GM12878 (cell line): ENCODE measurements at regions not wholly inside any gene's neighbourhood (a gene's known extent, or its start where the extent isn't known, plus 50 kb on each side); places are given as distances from the start of the nearest gene placed in this dataset.

Source experiments
- ATAC-seq: fragments of 200-7000 bp; cut with Tn5 transposase; 3 replicates; pipeline ENCODE4 v1.9.1; 2020; ENCODE audit warnings: mild to moderate bottlenecking, moderate library complexity
- BruUV-seq: library from RNA; stranded (reverse); fragments of 400-500 nt; replicated peaks from 2 replicates; lab custom pipeline; 2021; lab: Mats Ljungman, UMichigan
- CTCF ChIA-PET: fragments of 300-600 bp; sonication (Branson Sonifier 250); formaldehyde crosslinking; extraction: SDS; loops from one replicate; lab custom pipeline; 2021; ENCODE audit warnings: inconsistent platforms; lab: Yijun Ruan, JAX
- POLR2A ChIA-PET: fragments of 350-600 bp; formaldehyde crosslinking; extraction: SDS; loops from one replicate; lab custom pipeline; 2021; ENCODE audit warnings: inconsistent platforms; lab: Charles Lee
- RAD21 ChIA-PET: fragments of 300-600 bp; sonication (Branson Sonifier 250); formaldehyde crosslinking; loops from one replicate; lab custom pipeline; 2023; ENCODE audit warnings: antibody characterized with exemption; ENCODE audit not compliant: unreplicated experiment; lab: Charles Lee
- SMC1A ChIA-PET: fragments of 300-600 bp; sonication (Branson Sonifier 250); formaldehyde crosslinking; loops from one replicate; lab custom pipeline; 2023; ENCODE audit not compliant: unreplicated experiment, uncharacterized antibody; lab: Charles Lee
- DNase-seq: peaks from one replicate; pipeline ENCODE4 v3.0.0-alpha.2; 2011; ENCODE audit warnings: low read depth, low spot score
- FAIRE-seq: peaks from 3 replicates; lab custom pipeline; 2011; peaks lifted over from hg19 to GRCh38; lab: Jason Lieb, UNC
- H2AFZ ChIP-seq: 2 replicates; pipeline ENCODE4 v1.6.0; 2011; ENCODE audit warnings: low read depth, low read length, control low read depth; ENCODE audit not compliant: control insufficient read depth
- H3K27ac ChIP-seq: 2 replicates; pipeline ENCODE4 v1.5.1; 2011; ENCODE audit warnings: control low read depth; ENCODE audit not compliant: control insufficient read depth, insufficient read depth
- H3K27me3 ChIP-seq, 2 experiments: replicated peaks in 1 of 2; 2 replicates each; pipeline versions ENCODE4 v1.6.0 to v1.6.1; 2011; ENCODE audit warnings: low read length in 1 of 2; ENCODE audit not compliant: control insufficient read depth in 2 of 2, insufficient read depth in 2 of 2
- H3K36me3 ChIP-seq, 2 experiments: 2 replicates each; pipeline ENCODE4 v1.5.1; 2011; ENCODE audit warnings: low read length in 1 of 2; ENCODE audit not compliant: control insufficient read depth in 2 of 2, insufficient read depth in 2 of 2
- H3K4me1 ChIP-seq: 2 replicates; pipeline ENCODE4 v1.6.1; 2011; ENCODE audit warnings: mild to moderate bottlenecking, low read length, moderate library complexity, mixed read lengths; ENCODE audit not compliant: control insufficient read depth, insufficient read depth
- H3K4me2 ChIP-seq: 2 replicates; pipeline ENCODE4 v1.6.0; 2011; ENCODE audit warnings: control low read depth; ENCODE audit not compliant: control insufficient read depth, insufficient read depth
- H3K4me3 ChIP-seq: fragments of 200-600 bp; sonication (generic); 2 replicates; pipeline ENCODE4 v1.5.1; 2016
- H3K79me2 ChIP-seq: 2 replicates; pipeline ENCODE4 v1.6.0; 2011; ENCODE audit warnings: low read length; ENCODE audit not compliant: control insufficient read depth, insufficient read depth
- H3K9ac ChIP-seq: 2 replicates; pipeline ENCODE4 v1.8.0; 2011; ENCODE audit warnings: low read length, control low read depth, mixed read lengths; ENCODE audit not compliant: control insufficient read depth, insufficient read depth
- H3K9me3 ChIP-seq: replicated peaks from 3 replicates; pipeline ENCODE4 v1.5.1; 2011; ENCODE audit warnings: mild to moderate bottlenecking, low read length; ENCODE audit not compliant: control insufficient read depth, insufficient read depth
- H4K20me1 ChIP-seq: 2 replicates; pipeline ENCODE4 v1.6.0; 2011; ENCODE audit not compliant: control insufficient read depth, insufficient read depth
- ATF7 ChIP-seq: fragments of 450-650 bp; IDR thresholded peaks from 2 replicates; pipeline ENCODE4 v1.6.1; 2016; ENCODE audit warnings: low read depth, mild to moderate bottlenecking
- BCLAF1 ChIP-seq: fragments of 450-650 bp; IDR thresholded peaks from 2 replicates; pipeline ENCODE4 v1.6.1; 2017; ENCODE audit warnings: antibody characterized with exemption, mild to moderate bottlenecking, moderate library complexity
- IRF4 ChIP-seq: IDR thresholded peaks from 2 replicates; pipeline ENCODE4 v1.6.1; 2011; ENCODE audit warnings: low read depth, low read length
- MEF2B ChIP-seq: fragments of 450-650 bp; IDR thresholded peaks from 2 replicates; pipeline ENCODE4 v1.6.1; 2018; ENCODE audit warnings: mild to moderate bottlenecking, moderate library complexity; ENCODE audit not compliant: partially characterized antibody, poor library complexity, severe bottlenecking
- NR2F1 ChIP-seq: fragments of 450-650 bp; conservative IDR thresholded peaks from 2 replicates; pipeline ENCODE4 v1.6.1; 2017; ENCODE audit warnings: mild to moderate bottlenecking
- SMAD1 ChIP-seq: fragments of 450-650 bp; IDR thresholded peaks from 2 replicates; pipeline ENCODE4 v1.6.1; 2018; ENCODE audit warnings: mild to moderate bottlenecking, low read depth; ENCODE audit not compliant: partially characterized antibody
- TCF7 ChIP-seq: IDR thresholded peaks from 2 replicates; pipeline ENCODE4 v1.6.1; 2014; ENCODE audit warnings: antibody characterized with exemption, borderline replicate concordance
- WGBS: methylation state at CpG from one replicate; pipeline ENCODE4 v1.1.6; 2016; ENCODE audit warnings: low lambda C conversion rate; ENCODE audit not compliant: insufficient replicate concordance, insufficient coverage; ENCODE audit errors: missing lambda C conversion rate; 5-methylcytosine and 5-hydroxymethylcytosine counted together
- in situ Hi-C: fragments of 300-500 bp; cut with MboI; formaldehyde crosslinking; loops from 9 replicates; pipeline ENCODE4 v1.14.3; 2018; ENCODE audit warnings: mixed read lengths
- intact Hi-C: fragments of 100-400 bp; cut with micrococcal nuclease; formaldehyde crosslinking; loops from one replicate; pipeline ENCODE4 v1.14.2; 2022; ENCODE audit not compliant: unreplicated experiment
- TF ChIP-seq, protein P1 (sequence below): fragments of 450-650 bp; IDR thresholded peaks from 2 replicates; pipeline ENCODE4 v1.6.1; 2017; ENCODE audit warnings: low read depth, mild to moderate bottlenecking, moderate library complexity
- TF ChIP-seq, protein P2 (sequence below): IDR thresholded peaks from 2 replicates; pipeline ENCODE4 v1.6.1; 2011; ENCODE audit warnings: mild to moderate bottlenecking, low read depth, low read length, moderate library complexity; ENCODE audit not compliant: insufficient replicate concordance

DNA sequence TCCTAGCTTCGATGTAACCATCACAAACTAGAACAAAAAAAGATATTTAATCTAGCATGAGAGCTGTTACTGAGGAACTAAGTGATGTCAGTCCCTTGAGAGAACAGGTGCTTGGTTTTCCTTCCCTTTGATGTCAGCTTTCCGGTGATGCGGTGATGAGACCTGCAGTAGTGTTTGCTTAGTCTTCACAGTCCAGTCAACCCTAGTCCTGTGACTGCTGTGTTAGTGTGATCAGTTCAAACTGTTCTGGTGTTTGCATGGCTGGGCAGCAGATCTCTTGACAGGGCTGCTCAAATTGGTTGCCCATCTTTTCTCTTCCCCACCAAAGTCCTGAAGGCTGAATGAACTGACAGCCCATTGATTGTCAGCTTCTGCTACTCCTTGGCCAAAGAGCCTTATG lies 608.6 kb upstream of the DAB2 start:
- Histone ChIP-seq H3K4me2 (no peak overlapping the region), H3K27me3 (no peaks in the 10 kb centered on the region), H4K20me1 (no peaks in the 10 kb centered on the region), H3K4me1 (no peaks in the 10 kb centered on the region), H3K27ac (no peak overlapping the region), H3K9me3 (no peaks in the 10 kb centered on the region)
- ChIA-PET SMC1A (interaction anchor here (0.6 kb wide), 1 partner anchor 24 kb away, joined by 3 read pairs; no protein-coding TSS in a partner anchor), RAD21 (no interaction called here), CTCF (interaction anchor here (0.6 kb wide), 1 partner anchor 81 kb away, joined by 3 read pairs; no protein-coding TSS in a partner anchor), POLR2A (interaction anchor here (0.6 kb wide), 1 partner anchor 824 kb away, joined by 3 read pairs; no protein-coding TSS in a partner anchor)
- peak; percentile 68 for ATAC-seq
- TF ChIP-seq SMAD1 = no peak
- no peak for TF ChIP-seq NR2F1
- TF ChIP-seq, protein P1, sequence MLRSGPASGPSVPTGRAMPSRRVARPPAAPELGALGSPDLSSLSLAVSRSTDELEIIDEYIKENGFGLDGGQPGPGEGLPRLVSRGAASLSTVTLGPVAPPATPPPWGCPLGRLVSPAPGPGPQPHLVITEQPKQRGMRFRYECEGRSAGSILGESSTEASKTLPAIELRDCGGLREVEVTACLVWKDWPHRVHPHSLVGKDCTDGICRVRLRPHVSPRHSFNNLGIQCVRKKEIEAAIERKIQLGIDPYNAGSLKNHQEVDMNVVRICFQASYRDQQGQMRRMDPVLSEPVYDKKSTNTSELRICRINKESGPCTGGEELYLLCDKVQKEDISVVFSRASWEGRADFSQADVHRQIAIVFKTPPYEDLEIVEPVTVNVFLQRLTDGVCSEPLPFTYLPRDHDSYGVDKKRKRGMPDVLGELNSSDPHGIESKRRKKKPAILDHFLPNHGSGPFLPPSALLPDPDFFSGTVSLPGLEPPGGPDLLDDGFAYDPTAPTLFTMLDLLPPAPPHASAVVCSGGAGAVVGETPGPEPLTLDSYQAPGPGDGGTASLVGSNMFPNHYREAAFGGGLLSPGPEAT = no peak
- peak; percentile 33; the same call in 1 of the 2 replicates for TF ChIP-seq ATF7
- TF ChIP-seq IRF4 = no peak
- TF ChIP-seq, protein P2, sequence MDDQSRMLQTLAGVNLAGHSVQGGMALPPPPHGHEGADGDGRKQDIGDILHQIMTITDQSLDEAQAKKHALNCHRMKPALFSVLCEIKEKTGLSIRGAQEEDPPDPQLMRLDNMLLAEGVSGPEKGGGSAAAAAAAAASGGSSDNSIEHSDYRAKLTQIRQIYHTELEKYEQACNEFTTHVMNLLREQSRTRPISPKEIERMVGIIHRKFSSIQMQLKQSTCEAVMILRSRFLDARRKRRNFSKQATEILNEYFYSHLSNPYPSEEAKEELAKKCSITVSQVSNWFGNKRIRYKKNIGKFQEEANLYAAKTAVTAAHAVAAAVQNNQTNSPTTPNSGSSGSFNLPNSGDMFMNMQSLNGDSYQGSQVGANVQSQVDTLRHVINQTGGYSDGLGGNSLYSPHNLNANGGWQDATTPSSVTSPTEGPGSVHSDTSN = no peak
- TF ChIP-seq TCF7 = peak; percentile 72; the same call in 1 of the 2 replicates
- TF ChIP-seq MEF2B = peak; percentile 46
- no peak for TF ChIP-seq BCLAF1
- TF ChIP-seq, all 136 proteins: peak for 3
- no peak overlapping the region for H2AFZ ChIP-seq
- BruUV-seq = no TSS peak
- in situ Hi-C loops = no loop called here
- no peak overlapping the region for H3K4me3 ChIP-seq
- no peak overlapping the region for H3K9ac ChIP-seq
- WGBS = 0% methylated on average over 3 of the region's 3 CpGs
- intact Hi-C loops = no loop called here
- DNase-seq = peak; percentile 3
- no peaks in the 10 kb centered on the region for H3K36me3 ChIP-seq
- H3K79me2 ChIP-seq = no peaks in the 10 kb centered on the region
- FAIRE-seq = no peak
